AG10803 (cell line): ENCODE measurements at regions not wholly inside any gene's neighbourhood (a gene's known extent, or its start where the extent isn't known, plus 50 kb on each side); places are given as distances from the start of the nearest gene placed in this dataset.

ENCODE experiments used
- DNase-seq: peaks from one replicate; pipeline ENCODE4 v3.0.0; 2010; ENCODE audit warnings: low read depth
- H3K4me3 ChIP-seq: 2 replicates; pipeline ENCODE4 v1.5.1; 2011; ENCODE audit warnings: mild to moderate bottlenecking, low read length, control low read depth
- CTCF ChIP-seq: conservative IDR thresholded peaks from 2 replicates; pipeline ENCODE4 v1.5.1; 2011; ENCODE audit warnings: mild to moderate bottlenecking, low read length, control low read depth, inconsistent platforms

GRCh38 chr7:9945131-9945530 is 1028.5 kb upstream of the PHF14 start:
- no peak for TF ChIP-seq CTCF
- H3K4me3 ChIP-seq: no peak overlapping the region
- no peak for DNase-seq

GRCh38 chr7:9945857-9946256 is 1027.8 kb upstream of the PHF14 start:
- DNase-seq: no peak
- H3K4me3 ChIP-seq: no peak overlapping the region
- no peak for TF ChIP-seq CTCF

GRCh38 chr7:9955138-9955537 is 1018.5 kb upstream of the PHF14 start:
- no peak overlapping the region for H3K4me3 ChIP-seq
- no peak for TF ChIP-seq CTCF
- no peak for DNase-seq

- no peak overlapping the region for H3K4me3 ChIP-seq
- TF ChIP-seq CTCF: no peak
- DNase-seq: no peak
Measured at GRCh38 chr7:9958486-9958885, 1015.2 kb upstream of the PHF14 start.

GRCh38 chr7:9960460-9960859 is 1013.2 kb upstream of the PHF14 start:
- H3K4me3 ChIP-seq: no peak overlapping the region
- TF ChIP-seq CTCF: no peak
- DNase-seq: no peak

- no peak overlapping the region for H3K4me3 ChIP-seq
- no peak for TF ChIP-seq CTCF
- no peak for DNase-seq
Measured at GRCh38 chr7:9961161-9961922, 1012.3 kb upstream of the PHF14 start.

GRCh38 chr7:9962742-9963141 is 1010.9 kb upstream of the PHF14 start:
- TF ChIP-seq CTCF: no peak
- DNase-seq: no peak
- H3K4me3 ChIP-seq: no peak overlapping the region
